Upper lobe of right lung (tissue), 1 donor: ENCODE measurements at regions not wholly inside any gene's neighbourhood (a gene's known extent, or its start where the extent isn't known, plus 50 kb on each side); places are given as distances from the start of the nearest gene placed in this dataset.

Experiments used
- ATAC-seq: fragments of 200-7000 bp; cut with Tn5 transposase; one replicate; pipeline ENCODE4 v1.9.1; 2020; ENCODE audit warnings: mild to moderate bottlenecking, moderate library complexity
- DNase-seq: peaks from one replicate; pipeline ENCODE4 v3.0.0-alpha.2; 2020
- H3K27ac ChIP-seq: fragments of 200-600 bp; one replicate; pipeline ENCODE4 v1.8.0; 2022
- H3K27me3 ChIP-seq: fragments of 200-600 bp; one replicate; pipeline ENCODE4 v1.8.0; 2022; ENCODE audit warnings: mild to moderate bottlenecking
- H3K36me3 ChIP-seq: fragments of 200-600 bp; one replicate; pipeline ENCODE4 v1.8.0; 2022
- H3K4me1 ChIP-seq: fragments of 200-600 bp; one replicate; pipeline ENCODE4 v1.8.0; 2022
- H3K4me3 ChIP-seq: fragments of 200-600 bp; one replicate; pipeline ENCODE4 v1.8.0; 2022; ENCODE audit warnings: mild to moderate bottlenecking
- H3K9me3 ChIP-seq: fragments of 200-600 bp; one replicate; pipeline ENCODE4 v1.8.0; 2022
- CTCF ChIP-seq: fragments of 200-600 bp; IDR thresholded peaks from one replicate; pipeline ENCODE4 v1.8.0; 2022; ENCODE audit warnings: antibody characterized with exemption
- intact Hi-C: fragments of 100-400 bp; cut with DNase I; formaldehyde crosslinking; loops from one replicate; pipeline ENCODE4 v1.11.0; 2022
- donor health status: DM: no; HTN: yes; CAD: no; lungs with severe emphysema.

DNA sequence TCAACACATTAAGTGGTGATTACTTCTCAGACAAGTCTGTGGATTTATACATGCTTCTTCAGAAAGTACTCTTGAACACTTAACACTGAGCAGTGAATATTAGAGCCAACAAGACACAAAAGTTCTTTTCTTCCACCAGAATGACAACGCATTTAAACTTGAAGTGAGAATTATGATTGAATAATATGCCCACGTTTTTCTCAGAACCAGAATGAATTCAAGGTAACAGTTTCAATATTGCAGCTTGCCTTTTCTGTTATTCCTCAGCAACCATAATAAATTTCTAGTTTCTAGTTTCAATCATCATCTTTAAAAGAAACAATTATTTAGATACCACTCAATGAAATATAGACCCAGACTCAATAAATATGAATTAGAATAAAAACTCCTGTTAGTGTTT lies 547.0 kb downstream of the NUP35 start:
- no peak for TF ChIP-seq CTCF
- no peaks in the 10 kb centered on the region for H3K9me3 ChIP-seq
- ATAC-seq, result no peak
- no peaks in the 10 kb centered on the region for H3K36me3 ChIP-seq
- intact Hi-C loops, result no loop called here
- no peaks in the 10 kb centered on the region for H3K4me1 ChIP-seq
- no peak for DNase-seq
- no peaks in the 10 kb centered on the region for H3K27me3 ChIP-seq
- no peak overlapping the region for H3K4me3 ChIP-seq
- no peak overlapping the region for H3K27ac ChIP-seq

DNA sequence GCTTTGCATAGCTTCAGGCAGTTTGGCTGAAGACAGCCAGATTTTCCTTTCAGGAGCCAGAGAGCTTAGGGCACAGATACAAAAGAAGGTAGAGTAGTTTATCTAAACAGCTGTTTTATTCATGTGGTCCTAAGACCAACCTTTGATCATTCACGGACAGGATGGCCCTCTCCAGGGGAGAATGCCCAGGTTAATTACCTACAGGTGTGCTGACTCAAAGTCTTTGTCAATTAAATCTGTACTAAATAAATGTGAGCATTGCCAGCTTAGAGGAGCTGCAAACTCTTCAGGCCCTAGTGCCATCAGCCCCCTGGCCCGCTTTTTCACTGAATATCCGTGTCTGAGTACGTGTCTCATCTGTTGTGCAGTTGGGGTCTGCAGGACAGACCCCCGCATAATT lies 554.7 kb downstream of the NUP35 start:
- no peak for TF ChIP-seq CTCF
- Histone ChIP-seq H3K36me3 (no peaks in the 10 kb centered on the region), H3K4me3 (no peak overlapping the region), H3K4me1 (no peaks in the 10 kb centered on the region), H3K9me3 (no peaks in the 10 kb centered on the region), H3K27me3 (no peaks in the 10 kb centered on the region), H3K27ac (no peak overlapping the region)
- intact Hi-C loops, result no loop called here
- ATAC-seq, result no peak
- DNase-seq, result no peak

DNA sequence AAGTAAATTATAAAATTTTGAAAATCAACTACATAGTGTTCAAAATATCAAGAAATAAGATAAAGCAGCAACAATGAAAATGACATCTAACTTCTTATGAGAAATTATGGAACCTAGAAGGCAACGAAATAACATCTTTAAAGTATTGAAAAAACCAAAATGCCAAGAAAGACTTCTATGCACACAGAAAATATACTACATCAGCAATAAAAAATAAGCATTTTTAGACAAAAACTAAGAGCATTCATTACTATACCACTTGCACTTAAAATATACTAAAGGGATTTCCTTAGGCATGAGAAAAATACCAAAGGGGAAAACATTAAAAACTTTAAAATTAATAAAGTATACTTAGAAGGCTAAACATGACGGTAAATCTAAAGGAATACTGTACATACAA lies 556.3 kb downstream of the NUP35 start:
- H3K36me3 ChIP-seq, result no peaks in the 10 kb centered on the region
- DNase-seq (no peak), ATAC-seq (no peak)
- peaks cover 4% of the 10 kb centered on the region for H3K9me3 ChIP-seq
- no peaks in the 10 kb centered on the region for H3K27me3 ChIP-seq
- H3K27ac ChIP-seq, result no peak overlapping the region
- H3K4me3 ChIP-seq, result no peak overlapping the region
- TF ChIP-seq CTCF, result no peak
- intact Hi-C loops, result no loop called here
- no peaks in the 10 kb centered on the region for H3K4me1 ChIP-seq

- no peak for TF ChIP-seq CTCF
- ATAC-seq (no peak), DNase-seq (no peak)
- H3K4me1 ChIP-seq, result no peaks in the 10 kb centered on the region
- no peaks in the 10 kb centered on the region for H3K27me3 ChIP-seq
- no peaks in the 10 kb centered on the region for H3K36me3 ChIP-seq
- intact Hi-C loops, result no loop called here
- peaks cover 4% of the 10 kb centered on the region for H3K9me3 ChIP-seq
- no peak overlapping the region for H3K27ac ChIP-seq
- no peak overlapping the region for H3K4me3 ChIP-seq
These were observed 560.4 kb downstream of the NUP35 start for GRCh38 chr2:183684686-183685085.

- DNase-seq (no peak), ATAC-seq (no peak)
- no peaks in the 10 kb centered on the region for H3K4me1 ChIP-seq
- intact Hi-C loops, result no loop called here
- H3K27ac ChIP-seq, result no peak overlapping the region
- no peaks in the 10 kb centered on the region for H3K36me3 ChIP-seq
- H3K9me3 ChIP-seq, result no peaks in the 10 kb centered on the region
- TF ChIP-seq CTCF, result no peak
- no peaks in the 10 kb centered on the region for H3K27me3 ChIP-seq
- H3K4me3 ChIP-seq, result no peak overlapping the region
These were observed 571.8 kb downstream of the NUP35 start for GRCh38 chr2:183696028-183696427.

DNA sequence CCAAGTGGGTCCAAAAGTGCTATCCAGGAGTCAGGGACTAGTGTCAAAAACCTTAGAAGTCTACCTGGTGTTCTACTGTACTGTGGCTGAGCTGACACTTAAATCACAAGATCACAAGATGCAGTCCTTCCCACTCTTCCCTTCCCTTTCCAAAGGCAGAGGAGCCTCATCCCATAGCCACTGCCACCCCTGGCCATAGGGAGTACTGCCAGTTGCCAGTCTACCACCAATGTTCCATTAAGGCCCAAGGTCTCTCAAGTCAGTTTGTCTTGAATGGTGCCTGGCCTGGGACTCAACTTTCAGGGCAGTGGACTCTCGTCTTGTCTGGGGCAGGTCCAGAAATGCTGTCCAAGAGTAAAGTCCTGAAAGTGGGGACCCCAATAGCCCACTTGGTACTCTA lies 585.6 kb downstream of the NUP35 start:
- no peak for TF ChIP-seq CTCF
- ATAC-seq (no peak), DNase-seq (no peak)
- Histone ChIP-seq H3K36me3 (no peaks in the 10 kb centered on the region), H3K27me3 (no peaks in the 10 kb centered on the region), H3K9me3 (no peaks in the 10 kb centered on the region), H3K4me1 (no peaks in the 10 kb centered on the region), H3K4me3 (no peak overlapping the region), H3K27ac (no peak overlapping the region)
- intact Hi-C loops, result no loop called here
